ENCODE measurements at regions not wholly inside any gene's neighbourhood (a gene's known extent, or its start where the extent isn't known, plus 50 kb on each side); places are given as distances from the start of the nearest gene placed in this dataset.
"Not testable (repeated sequence)": the region's sequence is repeated elsewhere in the genome, so short reads cannot be mapped to it uniquely, and the experiment has no call there.

GRCh38 chr5:109989994-109990722 is 300.4 kb downstream of the MAN2A1 start:
- DNase-seq (ENCODE audit: low read depth), result no peak

- DNase-seq (ENCODE audit: low read depth), result no peak
Observed at GRCh38 chr5:109990723-109991359, 301.1 kb downstream of the MAN2A1 start.

DNA sequence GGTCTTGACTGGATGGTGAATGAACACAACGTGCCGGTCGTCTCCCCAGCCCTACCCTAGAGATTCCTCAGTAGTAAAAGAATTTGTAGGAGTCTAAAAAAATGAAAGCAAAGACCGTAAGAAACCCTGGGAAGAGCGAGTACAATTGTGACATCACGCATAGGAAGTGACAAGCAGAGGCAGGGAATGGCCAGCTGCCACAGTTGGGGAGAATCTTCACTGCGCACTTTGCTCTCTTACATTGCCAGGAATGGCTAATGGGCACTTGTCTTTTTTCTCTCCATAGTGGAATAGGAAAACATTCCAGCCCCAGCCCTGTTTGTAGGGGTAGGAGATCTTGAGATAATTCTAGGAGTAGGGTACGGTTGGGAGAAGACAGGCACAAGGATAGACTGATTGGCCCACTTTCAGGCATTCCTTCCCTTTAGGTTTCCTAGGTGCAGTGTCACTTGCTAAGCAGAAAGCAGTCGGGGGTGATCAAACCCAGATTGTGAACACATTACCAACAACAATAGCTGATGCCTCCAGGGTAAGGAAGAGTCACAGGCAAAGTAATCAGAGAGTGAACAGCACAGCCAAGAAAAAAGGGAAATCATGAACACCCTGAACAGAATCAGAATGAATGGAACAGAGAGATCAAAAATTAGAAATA is 302.7 kb downstream of the MAN2A1 start:
- no peak for DNase-seq (ENCODE audit: low read depth)

DNA sequence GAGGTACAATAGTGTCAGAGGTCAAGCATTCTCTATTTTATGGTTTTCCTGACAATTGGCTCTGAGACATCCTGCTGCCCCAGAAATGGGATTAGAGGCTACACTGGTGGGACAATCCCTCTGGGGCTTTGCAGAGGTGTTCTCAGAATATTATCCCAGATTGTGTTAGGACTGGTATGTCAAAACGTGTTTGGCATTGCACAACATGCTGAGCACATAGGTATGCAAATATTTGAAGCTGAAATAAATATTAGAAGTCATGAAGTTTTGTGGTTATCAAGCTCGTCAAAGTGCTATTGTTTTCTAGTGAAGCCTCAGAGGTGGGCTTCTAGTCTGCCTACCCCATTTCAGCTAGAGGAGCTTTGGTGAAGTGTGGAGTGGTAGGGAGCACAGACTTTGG is 304.4 kb downstream of the MAN2A1 start:
- no peak for DNase-seq (ENCODE audit: low read depth)

DNA sequence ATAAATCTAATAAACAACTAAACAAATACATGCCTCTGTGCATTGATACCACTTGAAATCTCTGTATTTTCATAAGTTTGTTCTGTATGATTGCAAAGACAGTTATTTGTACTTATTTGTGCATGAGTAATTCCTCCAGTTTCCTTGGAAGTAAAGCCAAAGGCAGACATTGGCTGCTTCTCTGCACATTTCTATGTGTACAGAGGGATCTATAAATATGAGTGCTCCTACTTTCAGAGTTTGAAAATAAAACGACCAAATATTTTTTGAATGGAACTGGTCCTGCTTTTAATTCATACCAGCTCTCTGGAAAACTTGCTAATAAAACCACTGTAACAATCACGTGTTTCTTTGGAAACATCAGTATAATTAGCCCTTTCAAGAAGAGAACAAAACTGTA is 306.5 kb downstream of the MAN2A1 start:
- DNase-seq (ENCODE audit: low read depth), result no peak

- DNase-seq (ENCODE audit: low read depth), result no peak
Observed at GRCh38 chr5:109997161-109997560, 307.4 kb downstream of the MAN2A1 start.

- no peak for DNase-seq (ENCODE audit: low read depth)
Observed at GRCh38 chr5:109998208-109998607, 308.5 kb downstream of the MAN2A1 start.

DNA sequence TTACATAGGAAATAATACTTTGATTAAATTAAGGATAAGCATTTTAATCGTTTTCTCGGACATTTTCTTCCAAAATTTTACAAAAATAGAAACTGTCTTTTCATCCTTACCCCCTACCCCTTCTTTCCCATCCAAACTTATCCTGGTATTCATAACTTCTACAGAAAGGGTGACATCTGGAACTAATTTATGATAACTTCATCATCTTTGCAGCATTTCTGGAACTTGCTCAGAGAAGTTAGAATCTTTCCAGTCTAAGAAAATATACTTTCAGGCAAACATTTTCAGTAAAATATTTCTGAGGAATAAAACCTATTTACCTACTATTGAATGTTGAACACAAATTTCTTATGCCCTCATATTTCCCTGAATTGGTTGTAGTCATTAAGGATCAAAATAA is 309.0 kb downstream of the MAN2A1 start:
- no peak for DNase-seq (ENCODE audit: low read depth)

DNA sequence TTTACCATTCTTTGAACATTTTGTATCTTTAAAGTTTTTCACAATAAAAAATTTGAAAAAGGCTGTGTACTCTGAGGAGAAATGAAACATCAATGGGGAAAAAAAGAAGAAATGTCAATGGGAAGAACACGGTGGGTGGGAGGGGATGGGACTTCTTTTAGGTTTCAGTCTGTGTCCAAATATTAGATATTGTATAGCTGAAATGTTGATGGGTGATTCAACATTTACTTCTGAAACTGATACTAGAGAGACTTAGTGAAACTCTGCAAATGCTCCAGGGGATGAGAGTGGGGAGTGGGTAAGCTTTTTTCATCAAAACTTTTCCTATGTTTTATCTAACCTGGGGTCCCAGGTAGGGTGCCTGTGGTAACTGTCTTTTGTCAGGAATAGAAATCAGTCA is 311.9 kb downstream of the MAN2A1 start:
- no peak for DNase-seq (ENCODE audit: low read depth)

- no peak for DNase-seq (ENCODE audit: low read depth)
Observed at GRCh38 chr5:110002652-110003051, 312.9 kb downstream of the MAN2A1 start.

GRCh38 chr5:110005907-110006562 is 316.3 kb downstream of the MAN2A1 start:
- not testable (repeated sequence) for DNase-seq (ENCODE audit: low read depth)

- no peak for DNase-seq (ENCODE audit: low read depth)
Observed at GRCh38 chr5:110007101-110007500, 317.4 kb downstream of the MAN2A1 start.

GRCh38 chr5:110008131-110008530 is 318.4 kb downstream of the MAN2A1 start:
- no peak for DNase-seq (ENCODE audit: low read depth)

GRCh38 chr5:110012145-110012544 is 322.4 kb downstream of the MAN2A1 start:
- DNase-seq (ENCODE audit: low read depth), result no peak

DNA sequence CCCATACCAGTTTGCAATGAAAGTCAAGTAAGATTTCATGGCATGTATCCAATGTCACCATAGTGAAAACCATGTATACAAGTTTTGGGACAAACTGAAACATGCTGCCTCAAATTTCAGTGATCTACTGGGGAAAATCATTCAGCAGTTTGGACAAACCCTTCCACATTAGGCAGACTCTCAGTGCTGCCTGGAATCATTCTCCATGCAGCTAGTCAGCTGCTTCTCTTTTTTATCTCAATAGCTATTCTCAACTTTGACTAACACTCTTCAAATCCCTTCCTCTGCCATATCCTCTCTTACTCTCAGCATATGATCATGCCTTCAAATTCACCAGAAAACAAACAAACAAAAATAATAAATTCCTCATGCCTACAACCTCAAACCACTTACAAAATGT is 323.3 kb downstream of the MAN2A1 start:
- DNase-seq (ENCODE audit: low read depth), result no peak

GRCh38 chr5:110017854-110018253 is 328.1 kb downstream of the MAN2A1 start:
- no peak for DNase-seq (ENCODE audit: low read depth)

GRCh38 chr5:110018509-110018908 is 328.8 kb downstream of the MAN2A1 start:
- no peak for DNase-seq (ENCODE audit: low read depth)

GRCh38 chr5:110019119-110019518 is 329.4 kb downstream of the MAN2A1 start:
- no peak for DNase-seq (ENCODE audit: low read depth)

GRCh38 chr5:110019780-110020179 is 330.1 kb downstream of the MAN2A1 start:
- no peak for DNase-seq (ENCODE audit: low read depth)

DNA sequence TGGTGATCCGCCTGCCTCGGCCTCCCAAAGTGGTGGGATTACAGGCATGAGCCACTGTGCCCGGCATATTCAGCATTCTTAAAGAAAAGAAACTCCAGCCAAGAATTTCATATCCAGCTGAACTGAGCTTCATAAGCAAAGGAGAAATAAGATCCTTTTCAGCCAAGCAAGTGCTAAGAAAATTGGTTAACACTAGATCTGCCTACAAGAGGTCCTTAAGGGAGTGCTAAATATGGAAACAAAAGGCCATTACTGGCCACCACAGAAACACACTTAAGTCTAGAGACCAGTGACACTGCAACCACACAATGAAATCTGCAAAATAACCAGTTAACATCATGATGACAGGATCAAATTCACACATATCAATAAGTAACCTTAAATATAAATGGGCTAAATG is 331.5 kb downstream of the MAN2A1 start:
- DNase-seq (ENCODE audit: low read depth), result no peak

DNA sequence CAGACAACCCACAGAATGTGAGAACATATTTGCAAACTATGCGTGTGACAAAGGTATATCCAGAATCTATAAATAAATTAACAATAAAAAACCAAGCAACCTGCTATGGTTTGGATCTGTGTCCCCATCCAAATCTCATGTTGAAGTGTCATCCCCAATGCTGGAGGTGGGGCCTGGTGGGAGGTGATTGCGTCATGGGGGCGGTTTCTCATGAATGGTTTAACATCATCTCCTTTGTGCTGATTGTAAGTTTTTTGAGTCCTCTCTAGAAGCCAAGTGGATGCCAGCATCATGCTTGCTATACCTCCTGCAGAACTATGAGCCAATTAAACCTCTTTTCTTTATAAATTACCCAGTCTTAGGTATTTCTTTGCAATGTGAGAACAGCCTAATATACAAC is 335.4 kb downstream of the MAN2A1 start:
- no peak for DNase-seq (ENCODE audit: low read depth)

DNA sequence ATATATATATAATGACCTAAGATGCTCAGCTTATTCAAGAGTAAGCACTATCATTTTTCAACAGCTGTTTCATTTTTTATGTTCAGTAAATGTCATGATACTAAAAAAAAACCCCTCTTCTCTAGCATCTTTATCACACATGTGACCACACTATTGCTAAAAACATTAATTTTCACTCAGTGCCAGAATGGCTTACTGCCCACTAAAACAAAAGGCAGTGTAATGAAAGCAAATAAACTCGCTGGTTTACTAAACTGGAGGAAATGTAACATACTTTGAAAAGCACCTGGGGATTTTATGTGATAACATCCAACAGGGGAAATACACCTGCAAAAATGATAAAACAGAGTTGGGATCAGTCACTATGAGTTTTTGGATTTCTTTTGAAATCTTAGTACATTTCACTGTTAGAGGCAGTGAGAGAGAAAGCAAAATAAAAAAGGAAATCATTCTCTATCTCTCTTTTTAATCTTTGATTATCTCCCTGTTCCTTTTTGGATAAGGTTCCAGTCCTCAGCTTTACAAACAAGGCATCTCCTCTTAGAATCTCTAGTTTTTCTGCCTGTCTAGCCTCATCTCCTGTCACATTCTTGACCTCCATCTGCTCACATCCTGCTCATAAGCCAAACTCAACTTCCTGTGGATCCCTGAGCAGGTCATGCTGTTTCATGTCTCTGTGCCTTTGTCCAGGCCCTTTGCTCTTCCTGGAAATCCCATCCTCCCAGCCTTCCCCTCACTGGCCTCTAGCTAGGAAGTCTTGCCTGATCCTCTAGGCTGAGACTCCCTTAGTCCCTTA is 338.0 kb downstream of the MAN2A1 start:
- DNase-seq (ENCODE audit: low read depth), result no peak

All from stimulated activated CD4-positive, alpha-beta T cell treated with anti-CD3 and anti-CD28 coated beads, Interleukin-2, amount 100 ng/mL, for 4 hours (primary cell).